Esophagus muscularis mucosa (tissue), 4 donors: ENCODE measurements at regions not wholly inside any gene's neighbourhood (a gene's known extent, or its start where the extent isn't known, plus 50 kb on each side); places are given as distances from the start of the nearest gene placed in this dataset.

ENCODE experiments used
- EP300 ChIP-seq: sonication (generic); formaldehyde crosslinking; IDR thresholded peaks from one replicate; pipeline ENCODE4 v1.6.1; 2017; ENCODE audit warnings: antibody characterized with exemption
- POLR2A ChIP-seq: fragments of 450-650 bp; IDR thresholded peaks from one replicate; pipeline ENCODE4 v1.6.1; 2017; ENCODE audit warnings: antibody characterized with exemption, moderate library complexity, mild to moderate bottlenecking, low read depth
- POLR2AphosphoS5 ChIP-seq, 2 donors: sonication (generic); formaldehyde crosslinking; IDR thresholded peaks; one replicate each; pipeline ENCODE4 v1.6.1; 2017; ENCODE audit warnings: antibody characterized with exemption in 2 of 2
- TF ChIP-seq, protein P1 (sequence below), 3 experiments: fragments of 200-600 bp in 2 of 3; fragments of 450-650 bp in 1 of 3; sonication (generic) in 2 of 3; IDR thresholded peaks; one replicate each; pipeline ENCODE4 v1.5.1; 2017 to 2019; ENCODE audit warnings: antibody characterized with exemption in 3 of 3, mild to moderate bottlenecking in 2 of 3, moderate library complexity in 1 of 3

DNA sequence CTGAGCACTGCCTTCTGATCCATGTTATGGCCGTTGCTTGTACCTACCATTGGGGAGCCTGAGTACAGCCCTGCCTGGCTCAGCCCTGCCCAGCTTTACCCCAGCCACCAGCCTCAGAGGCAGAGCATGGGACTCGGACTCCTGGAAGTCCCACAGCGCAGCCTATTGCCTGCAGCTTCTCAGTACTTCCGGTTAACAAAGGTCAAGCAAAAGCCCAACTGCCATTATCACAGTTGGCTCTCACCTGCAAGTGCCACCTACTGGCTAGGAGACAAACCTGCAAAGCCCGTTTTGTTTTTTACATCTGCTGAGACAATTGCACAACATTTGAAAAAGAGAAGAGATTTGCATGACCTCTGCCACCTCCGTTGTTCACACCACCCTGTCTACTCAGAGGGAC, 1081.7 kb downstream of the NAALADL2 start:
- TF ChIP-seq POLR2A = no peak
- TF ChIP-seq, protein P1, sequence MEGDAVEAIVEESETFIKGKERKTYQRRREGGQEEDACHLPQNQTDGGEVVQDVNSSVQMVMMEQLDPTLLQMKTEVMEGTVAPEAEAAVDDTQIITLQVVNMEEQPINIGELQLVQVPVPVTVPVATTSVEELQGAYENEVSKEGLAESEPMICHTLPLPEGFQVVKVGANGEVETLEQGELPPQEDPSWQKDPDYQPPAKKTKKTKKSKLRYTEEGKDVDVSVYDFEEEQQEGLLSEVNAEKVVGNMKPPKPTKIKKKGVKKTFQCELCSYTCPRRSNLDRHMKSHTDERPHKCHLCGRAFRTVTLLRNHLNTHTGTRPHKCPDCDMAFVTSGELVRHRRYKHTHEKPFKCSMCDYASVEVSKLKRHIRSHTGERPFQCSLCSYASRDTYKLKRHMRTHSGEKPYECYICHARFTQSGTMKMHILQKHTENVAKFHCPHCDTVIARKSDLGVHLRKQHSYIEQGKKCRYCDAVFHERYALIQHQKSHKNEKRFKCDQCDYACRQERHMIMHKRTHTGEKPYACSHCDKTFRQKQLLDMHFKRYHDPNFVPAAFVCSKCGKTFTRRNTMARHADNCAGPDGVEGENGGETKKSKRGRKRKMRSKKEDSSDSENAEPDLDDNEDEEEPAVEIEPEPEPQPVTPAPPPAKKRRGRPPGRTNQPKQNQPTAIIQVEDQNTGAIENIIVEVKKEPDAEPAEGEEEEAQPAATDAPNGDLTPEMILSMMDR (IDR thresholded peaks at IDR 0.05) = no peak
- TF ChIP-seq POLR2AphosphoS5 (IDR thresholded peaks at IDR 0.05) = no peak
- no peak for TF ChIP-seq EP300
